ENCODE measurements at regions not wholly inside any gene's neighbourhood (a gene's known extent, or its start where the extent isn't known, plus 50 kb on each side); places are given as distances from the start of the nearest gene placed in this dataset.
A peak's percentile ranks its signal among the peaks of the same experiment; 100 is the strongest.
"Not testable (repeated sequence)": the region's sequence is repeated elsewhere in the genome, so short reads cannot be mapped to it uniquely, and the experiment has no call there.

- DNase-seq, result no peak
Measured at GRCh38 chr4:111992351-111993168, 152.7 kb upstream of the FAM241A start.

GRCh38 chr4:111994392-111994791, 150.9 kb upstream of the FAM241A start:
- DNase-seq, result no peak

- no peak for DNase-seq
Measured at GRCh38 chr4:111997785-111998184, 147.5 kb upstream of the FAM241A start.

- DNase-seq, result no peak
Measured at GRCh38 chr4:111999801-112000200, 145.5 kb upstream of the FAM241A start.

GRCh38 chr4:112001041-112001440, 144.2 kb upstream of the FAM241A start:
- DNase-seq, result no peak

- no peak for DNase-seq
Measured at GRCh38 chr4:112002248-112002661, 143.0 kb upstream of the FAM241A start.

- no peak for DNase-seq
Measured at GRCh38 chr4:112003231-112003907, 141.9 kb upstream of the FAM241A start.

GRCh38 chr4:112005027-112005426, 140.2 kb upstream of the FAM241A start:
- DNase-seq, result no peak

GRCh38 chr4:112007391-112007790, 137.9 kb upstream of the FAM241A start:
- DNase-seq, result no peak

GRCh38 chr4:112015960-112016359, 129.3 kb upstream of the FAM241A start:
- DNase-seq, result no peak

- no peak for DNase-seq
Measured at GRCh38 chr4:112023402-112023950, 121.8 kb upstream of the FAM241A start.

GRCh38 chr4:112026058-112026457, 119.2 kb upstream of the FAM241A start:
- DNase-seq, result no peak

GRCh38 chr4:112029771-112030171, 115.5 kb upstream of the FAM241A start:
- no peak for DNase-seq

- peak; percentile 16 for DNase-seq
Measured at GRCh38 chr4:112031712-112032328, 113.4 kb upstream of the FAM241A start.

- DNase-seq, result no peak
Measured at GRCh38 chr4:112036886-112037285, 108.4 kb upstream of the FAM241A start.

GRCh38 chr4:112038861-112039260, 106.4 kb upstream of the FAM241A start:
- DNase-seq, result no peak

GRCh38 chr4:112049119-112049518, 96.1 kb upstream of the FAM241A start:
- DNase-seq, result not testable (repeated sequence)

GRCh38 chr4:112053825-112054350, 91.4 kb upstream of the FAM241A start:
- DNase-seq, result no peak

GRCh38 chr4:112055100-112055499, 90.2 kb upstream of the FAM241A start:
- DNase-seq, result no peak

- no peak for DNase-seq
Measured at GRCh38 chr4:112057470-112057869, 87.8 kb upstream of the FAM241A start.

- no peak for DNase-seq
Measured at GRCh38 chr4:112058433-112058832, 86.8 kb upstream of the FAM241A start.

GRCh38 chr4:112060212-112060611, 85.0 kb upstream of the FAM241A start:
- DNase-seq, result no peak

- no peak for DNase-seq
Measured at GRCh38 chr4:112061207-112061817, 83.9 kb upstream of the FAM241A start.
